Ovary (tissue), 3 donors: ENCODE measurements at regions not wholly inside any gene's neighbourhood (a gene's known extent, or its start where the extent isn't known, plus 50 kb on each side); places are given as distances from the start of the nearest gene placed in this dataset.

Source experiments
- POLR2A ChIP-seq: fragments of 450-650 bp; IDR thresholded peaks from one replicate; pipeline ENCODE4 v1.6.1; 2017; ENCODE audit warnings: antibody characterized with exemption, mild to moderate bottlenecking, moderate library complexity
- TF ChIP-seq, protein P1 (sequence below), 3 donors: fragments of 450-650 bp in 2 of 3; fragments of 200-600 bp in 1 of 3; IDR thresholded peaks; one replicate each; pipeline versions ENCODE4 v1.5.1 to v1.8.0; 2016 to 2022; ENCODE audit warnings: antibody characterized with exemption in 3 of 3, mild to moderate bottlenecking in 1 of 3
- donor health status: DM: no; HTN: no; CAD: no.

DNA sequence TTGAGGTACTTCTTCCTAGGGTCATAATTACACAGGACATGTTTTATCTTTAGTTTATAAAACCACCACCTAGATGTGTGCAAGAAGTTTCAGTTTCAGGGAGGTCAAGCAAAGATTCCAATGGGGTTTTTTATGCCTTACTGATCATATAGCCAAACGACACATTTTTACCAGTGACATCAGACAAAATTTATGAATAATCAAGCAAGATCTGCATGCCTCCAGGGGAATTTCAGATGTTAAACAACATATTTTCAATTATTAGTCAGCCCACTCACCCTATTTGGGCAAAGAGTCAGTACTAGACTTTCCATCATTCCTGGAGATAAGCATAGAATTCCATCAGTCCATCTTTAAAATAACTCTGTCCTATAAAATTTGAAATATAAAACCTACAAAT lies 867.4 kb downstream of the KCNT2 start:
- no peak for TF ChIP-seq POLR2A
- TF ChIP-seq, protein P1, sequence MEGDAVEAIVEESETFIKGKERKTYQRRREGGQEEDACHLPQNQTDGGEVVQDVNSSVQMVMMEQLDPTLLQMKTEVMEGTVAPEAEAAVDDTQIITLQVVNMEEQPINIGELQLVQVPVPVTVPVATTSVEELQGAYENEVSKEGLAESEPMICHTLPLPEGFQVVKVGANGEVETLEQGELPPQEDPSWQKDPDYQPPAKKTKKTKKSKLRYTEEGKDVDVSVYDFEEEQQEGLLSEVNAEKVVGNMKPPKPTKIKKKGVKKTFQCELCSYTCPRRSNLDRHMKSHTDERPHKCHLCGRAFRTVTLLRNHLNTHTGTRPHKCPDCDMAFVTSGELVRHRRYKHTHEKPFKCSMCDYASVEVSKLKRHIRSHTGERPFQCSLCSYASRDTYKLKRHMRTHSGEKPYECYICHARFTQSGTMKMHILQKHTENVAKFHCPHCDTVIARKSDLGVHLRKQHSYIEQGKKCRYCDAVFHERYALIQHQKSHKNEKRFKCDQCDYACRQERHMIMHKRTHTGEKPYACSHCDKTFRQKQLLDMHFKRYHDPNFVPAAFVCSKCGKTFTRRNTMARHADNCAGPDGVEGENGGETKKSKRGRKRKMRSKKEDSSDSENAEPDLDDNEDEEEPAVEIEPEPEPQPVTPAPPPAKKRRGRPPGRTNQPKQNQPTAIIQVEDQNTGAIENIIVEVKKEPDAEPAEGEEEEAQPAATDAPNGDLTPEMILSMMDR (IDR thresholded peaks at IDR 0.05): no peak
